Stimulated activated naive CD4-positive, alpha-beta T cell (primary cell): ENCODE measurements at regions not wholly inside any gene's neighbourhood (a gene's known extent, or its start where the extent isn't known, plus 50 kb on each side); places are given as distances from the start of the nearest gene placed in this dataset.

Source experiments
- DNase-seq, 6 experiments: peaks; one replicate each; lab custom pipeline; 2025; lab: John Stamatoyannopoulos, UW

GRCh38 chr7:18081617-18082016 lies 54.0 kb upstream of the PRPS1L1 start:
- no peak for DNase-seq

DNA sequence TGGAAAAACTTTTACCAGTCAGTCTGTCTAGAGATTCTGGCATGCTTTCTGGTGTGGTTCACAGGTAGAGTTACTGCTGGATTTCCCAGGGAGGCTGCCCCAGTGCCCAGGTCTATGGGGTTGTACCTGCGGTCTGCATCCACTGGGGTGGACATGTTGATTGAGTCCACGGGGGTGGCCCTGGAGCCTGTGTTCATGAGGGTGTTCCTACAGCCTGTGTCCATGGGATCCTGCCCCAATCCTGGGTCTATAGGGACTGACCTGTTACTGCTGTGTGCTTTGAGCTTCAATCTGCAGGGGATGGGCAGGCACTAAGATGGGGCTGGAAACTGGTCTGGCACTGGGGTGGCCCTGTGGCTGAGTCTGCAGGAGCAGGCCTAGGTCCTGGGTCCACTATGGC lies 54.5 kb upstream of the PRPS1L1 start:
- DNase-seq: no peak

DNA sequence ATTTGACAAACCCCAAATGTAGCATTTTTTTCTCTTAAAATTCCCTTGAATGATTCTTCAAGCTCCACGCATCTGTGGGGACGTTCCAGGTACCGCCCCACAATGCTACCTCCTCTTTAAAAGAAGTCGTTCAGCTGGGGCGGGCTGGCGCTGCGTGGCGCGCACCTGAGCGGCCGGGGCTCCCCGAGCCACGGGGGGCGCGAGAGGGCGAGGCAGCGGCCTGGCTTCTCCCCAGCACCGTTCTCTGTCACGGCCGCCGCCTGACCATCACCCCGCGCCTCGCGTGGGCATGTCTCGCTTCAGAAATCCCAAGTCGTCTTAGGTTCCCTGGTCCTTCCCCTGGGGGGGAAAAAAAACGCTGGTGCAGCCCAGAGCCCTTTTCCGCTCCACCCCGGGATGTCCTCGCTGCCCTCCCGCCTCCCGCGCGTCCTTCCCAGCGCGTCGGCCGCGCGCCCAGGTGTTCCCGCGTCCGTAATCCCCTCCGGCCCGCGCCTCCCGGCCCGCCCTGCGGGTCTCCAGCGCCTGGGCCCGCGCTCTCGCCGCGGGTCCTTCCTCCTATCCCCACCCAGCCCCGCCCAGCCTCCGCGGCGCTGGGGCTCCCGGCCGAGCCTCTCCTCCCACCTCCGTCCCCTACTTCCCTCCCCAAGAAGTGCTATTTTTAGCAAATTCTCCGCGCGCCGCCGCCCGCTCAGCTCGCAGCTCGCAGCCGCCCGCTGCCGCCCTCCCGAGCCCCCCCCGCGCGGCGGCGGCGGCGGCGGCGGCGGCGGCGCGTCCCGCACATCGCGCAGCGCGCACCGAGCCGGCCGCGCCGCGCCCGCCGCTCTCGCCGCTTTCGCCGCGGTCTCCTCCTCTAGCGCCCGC lies 58.7 kb upstream of the PRPS1L1 start:
- DNase-seq: no peak

DNA sequence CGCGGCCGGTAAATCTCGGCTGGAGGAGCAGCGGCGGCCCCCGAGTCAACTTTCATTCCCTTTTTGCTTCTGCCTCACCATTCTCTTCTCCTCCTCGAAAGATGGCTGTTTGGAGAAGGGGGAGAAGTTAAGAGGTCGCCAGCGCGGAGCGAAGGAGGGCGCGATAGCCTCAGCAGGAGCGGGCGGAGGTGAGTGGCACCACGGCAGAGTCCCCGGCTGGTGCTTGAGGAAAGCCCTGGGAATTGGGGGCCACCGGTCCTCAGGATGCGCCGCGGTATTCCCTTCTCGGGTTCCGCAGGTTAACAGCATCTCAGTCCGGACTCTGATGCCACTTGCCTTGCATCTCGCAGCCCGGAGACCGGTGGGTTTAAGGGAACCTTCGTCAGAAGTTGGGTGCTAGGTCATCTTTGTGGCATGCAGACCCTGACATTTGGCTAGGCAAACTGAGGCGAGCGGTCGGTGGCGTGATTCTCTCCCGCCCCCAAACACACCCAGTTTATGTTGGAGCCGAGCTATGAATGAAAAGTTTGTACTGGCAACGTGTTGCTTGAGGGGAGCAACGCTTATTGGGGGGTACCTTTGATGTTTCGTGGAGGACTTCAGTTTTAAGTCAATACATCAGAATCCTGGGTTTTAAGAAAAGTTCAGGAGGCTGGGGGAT lies 59.5 kb upstream of the PRPS1L1 start:
- no peak for DNase-seq

DNA sequence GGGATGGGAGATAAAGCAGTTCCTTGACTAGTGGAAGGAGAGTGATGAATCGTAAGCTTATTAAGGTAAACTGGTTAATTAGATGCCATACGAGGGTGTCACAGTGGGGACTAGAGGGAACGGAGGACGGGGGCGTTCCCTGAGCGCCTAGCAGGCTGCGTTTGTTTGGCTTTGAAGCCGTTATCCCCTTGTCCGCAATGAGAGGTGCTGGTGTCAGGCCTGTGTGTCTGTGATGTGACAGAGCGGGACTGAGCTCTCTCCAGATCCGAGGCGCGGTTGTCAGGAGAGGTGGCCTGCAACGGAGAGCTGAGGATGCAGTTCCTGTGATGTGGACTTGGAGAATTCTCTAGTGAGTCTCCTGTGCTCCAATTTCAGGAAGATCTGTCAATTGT lies 60.0 kb upstream of the PRPS1L1 start:
- no peak for DNase-seq

GRCh38 chr7:18096087-18096486 lies 68.4 kb upstream of the PRPS1L1 start:
- no peak for DNase-seq

DNA sequence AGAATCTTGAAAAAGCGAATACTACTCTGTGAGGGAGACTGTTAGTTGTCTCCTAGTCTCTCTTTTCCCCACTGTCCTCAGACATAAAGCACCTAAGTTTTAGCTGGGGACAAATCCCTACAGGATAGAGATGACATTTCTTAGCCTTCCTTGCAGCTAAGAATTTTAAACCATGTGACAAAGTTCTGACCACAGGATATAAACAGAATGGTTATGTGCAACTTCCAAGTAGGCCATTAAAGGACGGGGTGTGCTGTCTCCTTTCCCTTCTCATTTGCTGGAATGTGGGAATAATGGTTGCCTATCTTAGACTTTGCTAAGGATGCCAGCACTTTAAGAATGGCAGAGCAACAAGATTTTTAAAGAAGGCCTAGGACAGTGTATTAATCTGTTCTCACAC lies 74.9 kb upstream of the PRPS1L1 start:
- no peak for DNase-seq

DNA sequence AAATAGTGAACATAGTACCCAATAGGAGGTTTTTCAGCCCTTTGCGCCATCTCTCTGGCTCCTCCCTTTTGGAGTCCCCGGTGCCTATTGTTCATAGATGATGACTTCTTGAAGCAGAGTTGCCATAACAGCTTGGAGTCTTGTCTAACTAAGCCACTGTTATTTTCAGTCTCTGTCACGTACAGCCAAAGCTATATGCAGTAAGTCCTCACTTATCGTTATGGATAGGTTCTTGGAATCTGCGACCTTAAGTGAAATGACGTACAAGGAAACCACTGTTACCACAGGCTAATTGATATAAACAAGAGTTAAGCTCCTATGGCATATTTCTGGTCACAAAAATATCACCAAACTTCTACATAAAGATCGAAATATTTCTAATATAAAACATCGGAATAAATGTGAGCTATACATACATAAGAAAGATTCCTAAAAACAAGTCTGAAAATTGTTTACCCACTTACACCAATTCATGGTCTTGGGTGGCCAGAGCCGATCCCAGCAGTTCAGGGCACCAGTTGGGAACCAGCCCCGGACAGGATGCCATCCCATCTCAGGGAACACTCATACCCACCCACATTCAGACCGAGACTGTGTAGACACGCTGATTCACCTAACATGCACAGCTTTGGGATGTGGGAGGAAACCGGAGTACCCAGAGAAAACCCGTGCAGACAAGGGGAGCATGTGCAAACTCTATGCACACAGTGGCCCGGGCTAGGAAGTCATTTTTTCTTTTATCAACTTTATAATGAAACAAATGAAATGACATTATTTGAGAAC lies 76.0 kb upstream of the PRPS1L1 start:
- no peak for DNase-seq

DNA sequence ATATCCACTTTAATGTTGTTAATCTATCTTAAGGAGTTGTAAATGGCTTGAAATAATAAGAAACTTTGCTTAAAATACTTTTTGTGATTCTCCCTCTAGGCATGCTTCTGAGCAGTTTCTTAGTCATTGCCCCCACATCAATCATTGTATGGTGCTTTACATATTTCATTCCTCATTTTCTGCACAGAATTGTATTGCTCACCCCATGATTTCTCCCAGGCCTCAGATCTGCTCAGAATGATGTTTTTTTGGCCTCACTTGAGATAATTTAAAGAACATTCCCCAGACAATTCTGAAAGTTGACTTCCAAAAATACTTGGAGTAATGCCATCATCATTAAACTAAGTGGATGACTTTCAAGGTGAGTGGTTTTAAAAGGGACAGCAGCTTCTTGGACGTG lies 82.1 kb upstream of the PRPS1L1 start:
- DNase-seq: no peak

DNA sequence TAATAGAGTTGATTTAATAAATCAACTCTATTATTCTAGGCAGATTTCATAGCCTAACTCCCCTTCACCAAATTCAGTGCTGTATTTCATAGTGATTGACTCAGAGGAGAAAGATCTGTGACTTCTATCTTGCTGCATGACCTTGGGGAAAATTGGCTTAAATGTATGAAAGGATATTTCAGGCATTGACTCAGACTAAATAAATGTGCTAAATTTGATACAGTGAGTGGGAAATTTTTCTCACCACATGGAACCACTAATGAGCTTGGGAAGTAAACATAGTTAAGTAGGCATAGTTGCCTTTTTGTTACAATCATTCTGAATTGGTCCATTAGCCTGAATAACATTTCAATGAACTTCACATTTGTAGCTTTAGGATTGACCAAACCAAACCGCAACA lies 89.0 kb upstream of the PRPS1L1 start:
- no peak for DNase-seq

DNA sequence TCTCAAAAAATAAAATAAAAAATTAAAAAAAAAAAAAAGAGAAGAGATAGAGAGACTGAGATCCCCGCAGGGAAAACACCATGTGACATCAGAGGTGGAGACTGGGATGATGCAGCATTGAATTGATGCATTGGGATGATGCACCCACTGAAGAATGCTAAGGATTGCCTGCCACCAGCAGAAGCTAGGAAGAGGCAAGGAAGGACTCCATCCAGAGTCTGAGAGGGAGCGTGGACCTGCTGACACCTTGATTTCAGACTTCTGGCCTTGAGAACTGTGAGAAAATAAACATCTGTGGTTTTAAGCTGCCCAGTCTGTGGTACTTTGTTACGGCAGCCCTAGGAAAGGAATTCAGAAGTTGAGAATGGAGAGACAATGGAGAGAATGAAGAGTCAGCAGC lies 89.8 kb upstream of the PRPS1L1 start:
- no peak for DNase-seq

DNA sequence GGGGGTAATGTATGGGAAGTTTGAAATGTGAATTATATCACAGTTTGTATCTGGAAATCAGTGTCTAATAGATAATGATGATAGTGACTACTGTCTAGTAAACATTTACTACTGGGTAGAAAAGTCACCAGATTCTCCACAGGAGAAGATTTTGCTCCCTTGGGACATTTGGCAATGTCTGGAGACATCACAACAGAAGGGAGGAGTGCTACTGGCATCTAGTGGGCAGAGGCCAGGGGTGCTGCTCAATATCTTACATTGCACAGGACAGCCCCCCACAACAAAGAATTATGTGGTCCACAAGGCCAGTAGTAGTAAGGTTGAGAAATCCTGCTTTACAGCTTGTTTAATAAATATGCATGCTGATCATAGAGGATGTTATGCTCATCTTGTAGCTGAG lies 92.3 kb upstream of the PRPS1L1 start:
- no peak for DNase-seq

- no peak for DNase-seq
Measured at GRCh38 chr7:18123508-18124239, 96.0 kb upstream of the PRPS1L1 start.

DNA sequence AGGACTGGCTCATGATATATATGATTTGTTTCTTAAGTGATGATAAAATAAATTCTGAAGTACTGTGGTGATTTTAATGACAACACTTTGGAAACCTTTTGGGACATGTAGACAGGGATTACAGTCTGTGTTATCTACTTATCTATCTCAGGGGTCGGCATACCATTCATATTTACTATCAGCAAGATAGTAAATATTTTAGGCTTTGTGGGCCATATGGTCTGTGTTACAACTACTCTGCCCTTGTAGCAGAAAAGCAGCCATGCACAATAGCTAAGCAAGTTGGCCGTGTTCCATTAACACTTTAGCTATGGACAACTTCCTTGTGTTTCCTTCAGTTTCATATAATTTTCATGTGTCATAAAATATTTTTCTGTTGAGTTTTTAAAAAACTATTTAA lies 97.8 kb upstream of the PRPS1L1 start:
- no peak for DNase-seq

DNA sequence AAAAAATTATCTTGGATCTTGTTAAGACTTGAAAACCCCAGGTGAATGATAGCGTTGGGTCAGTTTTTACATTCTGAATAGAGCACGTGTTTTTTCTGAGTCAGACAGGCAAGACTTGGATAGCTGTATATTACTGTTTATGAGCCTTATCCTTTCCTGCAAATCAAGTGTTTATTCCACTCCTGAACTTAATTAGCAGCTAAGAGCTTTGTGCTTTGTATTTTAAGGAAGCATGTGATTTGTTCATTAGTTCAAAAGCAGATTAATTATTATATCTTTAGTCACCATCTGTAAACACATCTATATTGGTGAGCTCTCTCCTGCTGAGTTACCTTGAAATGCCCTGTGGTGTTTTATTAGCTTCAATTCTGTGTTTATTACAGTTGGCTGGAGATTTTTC lies 98.6 kb upstream of the PRPS1L1 start:
- no peak for DNase-seq

- DNase-seq: no peak
Measured at GRCh38 chr7:18128846-18129245, 101.2 kb upstream of the PRPS1L1 start.

- no peak for DNase-seq
Measured at GRCh38 chr7:18132811-18133210, 105.2 kb upstream of the PRPS1L1 start.

DNA sequence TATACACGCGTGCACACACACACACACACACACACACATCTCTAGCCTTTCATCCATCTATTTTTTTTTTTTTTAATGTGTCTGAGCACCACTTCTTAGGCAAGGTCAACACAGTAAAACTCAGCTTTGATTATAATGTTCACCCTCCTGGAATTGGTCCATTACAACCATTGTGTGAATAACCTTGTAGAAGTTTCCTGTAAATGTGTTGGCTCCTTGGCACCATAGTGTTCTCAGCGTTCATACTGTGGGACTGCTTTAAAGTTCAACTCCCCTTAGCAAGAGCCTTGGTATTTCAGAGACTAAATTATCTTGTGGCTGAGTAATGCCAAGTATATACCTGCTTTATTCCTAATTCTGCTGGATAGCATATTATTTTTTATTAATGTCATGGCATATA lies 106.3 kb upstream of the PRPS1L1 start:
- no peak for DNase-seq

- DNase-seq: no peak
Measured at GRCh38 chr7:18140943-18141342, 113.3 kb upstream of the PRPS1L1 start.

DNA sequence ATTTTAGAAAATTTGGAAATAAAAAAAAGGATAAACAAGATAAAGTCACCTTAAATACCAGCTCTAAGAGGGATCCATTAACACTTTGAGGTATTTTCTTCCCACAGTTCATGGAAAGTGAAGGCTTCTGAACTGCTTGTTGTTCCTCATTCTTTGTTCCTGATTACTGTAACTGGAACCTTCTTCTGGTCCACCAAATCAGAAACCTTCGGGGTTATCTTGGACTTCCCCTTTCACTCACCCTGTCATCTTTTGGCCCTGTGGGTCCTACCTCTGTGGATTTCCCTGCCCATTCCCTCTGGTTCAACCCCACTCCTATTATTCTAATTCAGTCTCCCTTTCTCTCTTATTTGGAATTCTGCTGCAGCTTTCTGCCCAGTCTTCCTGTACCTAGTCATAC lies 116.5 kb upstream of the PRPS1L1 start:
- no peak for DNase-seq

- no peak for DNase-seq
Measured at GRCh38 chr7:18145160-18145559, 117.5 kb upstream of the PRPS1L1 start.

GRCh38 chr7:18151422-18151821 lies 123.8 kb upstream of the PRPS1L1 start:
- no peak for DNase-seq
